ENCODE measurements at regions not wholly inside any gene's neighbourhood (a gene's known extent, or its start where the extent isn't known, plus 50 kb on each side); places are given as distances from the start of the nearest gene placed in this dataset.

DNA sequence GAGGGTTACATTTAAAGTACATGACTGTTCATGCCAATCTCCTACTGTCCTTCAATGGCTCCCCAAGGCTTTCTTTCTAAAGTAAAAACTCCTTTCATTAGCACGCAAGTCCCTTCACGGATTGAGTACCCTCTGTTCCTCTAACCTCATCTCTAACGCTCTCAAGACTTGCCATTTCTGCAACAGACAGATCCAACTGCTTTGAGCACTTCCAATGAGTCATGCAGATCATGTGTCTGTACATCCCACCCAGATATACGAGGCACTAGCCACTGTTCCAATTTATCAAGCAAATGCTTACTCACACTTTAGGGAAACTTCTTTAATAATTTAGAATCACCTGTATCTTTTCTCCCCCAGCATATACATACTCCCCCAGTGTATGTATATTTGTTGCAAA lies 332.5 kb upstream of the ZFP42 start:
- Histone ChIP-seq H3K27me3 (ENCODE audit: control insufficient read depth in 1 of 2, insufficient read depth in 2 of 2, low read length in 2 of 2) (no peaks in the 10 kb centered on the region), H3K27ac (ENCODE audit: extremely low read length, insufficient read depth, low read length) (no peak overlapping the region), H3K4me2 (ENCODE audit: low read depth, low read length) (no peak overlapping the region), H3K79me2 (ENCODE audit: insufficient read depth, low read length) (no peaks in the 10 kb centered on the region), H4K20me1 (ENCODE audit: insufficient read depth, low read length) (no peaks in the 10 kb centered on the region), H3K4me1 (ENCODE audit: insufficient read depth, low read length) (no peaks in the 10 kb centered on the region), H3K9me3 (ENCODE audit: low read length) (peaks cover 13% of the 10 kb centered on the region; the same call in 1 of the 2 replicates), H3K9ac (ENCODE audit: insufficient read depth, low read depth, low read length) (no peak overlapping the region), H2AFZ (ENCODE audit: low read length) (no peak overlapping the region), H3K4me3 (replicated peaks in 1 of 3; ENCODE audit: insufficient read depth in 1 of 3, low read depth in 2 of 3, low read length in 3 of 3) (no peak overlapping the region), H3K36me3 (replicated peaks in 1 of 2; ENCODE audit: control insufficient read depth in 1 of 2, insufficient read depth in 2 of 2, low read length in 2 of 2) (no peaks in the 10 kb centered on the region)
- 7% methylated on average over 4 of the region's 4 CpGs for WGBS (ENCODE audit: low lambda C conversion rate)
- BruUV-seq (replicated peaks) = no TSS peak
- ChIA-PET CTCF (ENCODE audit: low intra/inter-chr PET ratio, low total read pairs) (no interaction called here), POLR2A (no interaction called here)
- FAIRE-seq = no peak
- intact Hi-C loops (cut with micrococcal nuclease; ENCODE audit: unreplicated experiment) = no loop called here
- TF ChIP-seq HOXA5 (CRISPR knock-in tag; IDR thresholded peaks at IDR 0.05) = no peak
- no peak for TF ChIP-seq MLLT10 (CRISPR knock-in tag; IDR thresholded peaks at IDR 0.05)
- TF ChIP-seq RFX1 (IDR thresholded peaks at IDR 0.05) = no peak
- TF ChIP-seq FOXO1 (CRISPR knock-in tag; IDR thresholded peaks at IDR 0.05) = no peak
- TF ChIP-seq ZNF558 (CRISPR knock-in tag; IDR thresholded peaks at IDR 0.05; ENCODE audit: borderline replicate concordance) = no peak
- TF ChIP-seq ZNF530 (CRISPR knock-in tag; IDR thresholded peaks at IDR 0.05; ENCODE audit: low read depth) = no peak
- TF ChIP-seq JUND (CRISPR knock-in tag; IDR thresholded peaks at IDR 0.05) = no peak
- no peak for TF ChIP-seq RNF2 (conservative IDR thresholded peaks at IDR 0.05; ENCODE audit: low read depth)
- TF ChIP-seq ZNF781 (CRISPR knock-in tag; IDR thresholded peaks at IDR 0.05; ENCODE audit: borderline replicate concordance, not compliant biosample characterization) = no peak
- TF ChIP-seq JDP2 (CRISPR knock-in tag; IDR thresholded peaks at IDR 0.05; ENCODE audit: borderline replicate concordance) = no peak
- TF ChIP-seq SPEN (CRISPR knock-in tag; IDR thresholded peaks at IDR 0.05; ENCODE audit: low read depth) = no peak
- no peak for TF ChIP-seq ZNF83 (CRISPR knock-in tag; IDR thresholded peaks at IDR 0.05; ENCODE audit: borderline replicate concordance)
- TF ChIP-seq ZNF607 (CRISPR knock-in tag; IDR thresholded peaks at IDR 0.05; ENCODE audit: borderline replicate concordance) = no peak
- DNase-seq (ENCODE audit: low spot score) = no peak
- ATAC-seq = no peak
- in situ Hi-C loops (cut with HindIII; ENCODE audit: extremely low pct_ligation_motif_present, low pct_unique_long_range_greater_than_20kb) = no loop called here
